ENCODE measurements at regions not wholly inside any gene's neighbourhood (a gene's known extent, or its start where the extent isn't known, plus 50 kb on each side); places are given as distances from the start of the nearest gene placed in this dataset.

GRCh38 chr10:35743851-35744250, 101.8 kb upstream of the FZD8 start:
- H3K27me3 Mint-ChIP-seq = no peaks in the 10 kb centered on the region
- intact Hi-C loops (cut with micrococcal nuclease) = no loop called here
- no peak overlapping the region for H2AFZ ChIP-seq (ENCODE audit: insufficient read depth, low read depth, low read length, poor library complexity, severe bottlenecking)
- DNase-seq = no peak
- no peak overlapping the region for H3K27ac ChIP-seq (ENCODE audit: low read length in 2 of 2)
- H3K4me1 Mint-ChIP-seq = no peaks in the 10 kb centered on the region
- H3K9ac ChIP-seq (ENCODE audit: low read length) = no peak overlapping the region
- H3K79me2 ChIP-seq (ENCODE audit: control insufficient read depth, insufficient read depth, low read length) = no peaks in the 10 kb centered on the region
- no peaks in the 10 kb centered on the region for H3K9me3 Mint-ChIP-seq (ENCODE audit: insufficient read depth)
- WGBS (ENCODE audit: insufficient coverage) = no CpG with 5 or more reads among the region's 2 CpGs
- H4K20me1 ChIP-seq (ENCODE audit: control insufficient read depth, insufficient read depth, low read length, poor library complexity, severe bottlenecking) = no peaks in the 10 kb centered on the region
- no peaks in the 10 kb centered on the region for H3K27me3 ChIP-seq (replicated peaks in 1 of 4; ENCODE audit: control extremely low read depth in 1 of 4, control insufficient read depth in 3 of 4, insufficient read depth in 4 of 4, low read length in 3 of 4)
- ChIA-PET POLR2A (no interaction called here), CTCF (no interaction called here)
- no peak overlapping the region for H3K4me3 ChIP-seq (ENCODE audit: control extremely low read depth in 1 of 5, extremely low read depth in 1 of 5, insufficient read depth in 1 of 5, low read depth in 2 of 5, low read length in 4 of 5)
- no peak overlapping the region for H3K4me2 ChIP-seq (replicated peaks; ENCODE audit: low read depth, low read length, poor library complexity, severe bottlenecking)
- H3K27ac Mint-ChIP-seq = no peak overlapping the region
- no peak for TF ChIP-seq CTCF (IDR thresholded peaks at IDR 0.05)
- TF ChIP-seq EZH2 (IDR thresholded peaks at IDR 0.05; ENCODE audit: borderline replicate concordance, insufficient read depth, low read depth, low read length, poor library complexity, severe bottlenecking) = no peak
- H3K36me3 ChIP-seq (replicated peaks in 1 of 2; ENCODE audit: control extremely low read depth in 1 of 2, control insufficient read depth in 1 of 2, extremely low read depth in 1 of 2, insufficient read depth in 2 of 2, low read length in 1 of 2) = no peaks in the 10 kb centered on the region
- H3K9me3 ChIP-seq (ENCODE audit: control extremely low read depth in 1 of 3, control insufficient read depth in 2 of 3, insufficient read depth in 1 of 3, low read length in 2 of 3) = no peaks in the 10 kb centered on the region
- H3K4me3 Mint-ChIP-seq = no peak overlapping the region
- no peak for ATAC-seq (ENCODE audit: low read depth)
- H3K4me1 ChIP-seq (ENCODE audit: control insufficient read depth in 2 of 2, insufficient read depth in 2 of 2, low read length in 2 of 2) = no peaks in the 10 kb centered on the region

DNA sequence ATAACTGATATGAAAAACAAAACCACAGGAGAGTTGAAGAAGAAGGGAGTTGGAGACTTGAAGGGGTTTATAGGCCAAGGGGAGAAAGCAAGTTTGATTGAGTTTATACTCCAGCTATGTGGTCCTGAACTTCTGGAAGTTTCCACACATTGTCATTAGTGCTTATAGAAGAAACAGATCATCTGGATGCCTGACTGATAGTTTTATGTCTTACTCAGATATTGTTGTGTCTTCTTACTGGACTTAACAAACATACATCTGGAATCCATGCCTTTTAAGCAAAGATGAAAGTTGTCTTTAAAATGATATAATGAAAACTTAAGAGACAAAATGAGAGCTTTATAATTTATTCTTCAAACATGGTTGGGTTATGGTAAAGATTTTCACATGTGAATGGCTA, 101.3 kb upstream of the FZD8 start:
- no peak overlapping the region for H3K27ac ChIP-seq (ENCODE audit: low read length in 2 of 2)
- CTCF ChIA-PET = no interaction called here

More for the DNA sequence above, 101.3 kb upstream of the FZD8 start:
- H3K9ac ChIP-seq (ENCODE audit: low read length) = no peak overlapping the region
- H3K27ac Mint-ChIP-seq = no peak overlapping the region
- no peak overlapping the region for H3K4me3 Mint-ChIP-seq
- POLR2A ChIA-PET = no interaction called here
- no peaks in the 10 kb centered on the region for H3K79me2 ChIP-seq (ENCODE audit: control insufficient read depth, insufficient read depth, low read length)
- H3K9me3 ChIP-seq (ENCODE audit: control extremely low read depth in 1 of 3, control insufficient read depth in 2 of 3, insufficient read depth in 1 of 3, low read length in 2 of 3) = no peaks in the 10 kb centered on the region
- H2AFZ ChIP-seq (ENCODE audit: insufficient read depth, low read depth, low read length, poor library complexity, severe bottlenecking) = no peak overlapping the region
- H4K20me1 ChIP-seq (ENCODE audit: control insufficient read depth, insufficient read depth, low read length, poor library complexity, severe bottlenecking) = no peaks in the 10 kb centered on the region
- TF ChIP-seq CTCF (IDR thresholded peaks at IDR 0.05) = no peak
- no peak for TF ChIP-seq EZH2 (IDR thresholded peaks at IDR 0.05; ENCODE audit: borderline replicate concordance, insufficient read depth, low read depth, low read length, poor library complexity, severe bottlenecking)
- H3K27me3 Mint-ChIP-seq = no peaks in the 10 kb centered on the region
- H3K27me3 ChIP-seq (replicated peaks in 1 of 4; ENCODE audit: control extremely low read depth in 1 of 4, control insufficient read depth in 3 of 4, insufficient read depth in 4 of 4, low read length in 3 of 4) = no peaks in the 10 kb centered on the region
- H3K4me1 Mint-ChIP-seq = no peaks in the 10 kb centered on the region
- H3K4me3 ChIP-seq (ENCODE audit: control extremely low read depth in 1 of 5, extremely low read depth in 1 of 5, insufficient read depth in 1 of 5, low read depth in 2 of 5, low read length in 4 of 5) = no peak overlapping the region
- H3K9me3 Mint-ChIP-seq (ENCODE audit: insufficient read depth) = no peaks in the 10 kb centered on the region
- no peak for DNase-seq
- no peaks in the 10 kb centered on the region for H3K4me1 ChIP-seq (ENCODE audit: control insufficient read depth in 2 of 2, insufficient read depth in 2 of 2, low read length in 2 of 2)
- no peak for ATAC-seq (ENCODE audit: low read depth)
- H3K4me2 ChIP-seq (replicated peaks; ENCODE audit: low read depth, low read length, poor library complexity, severe bottlenecking) = no peak overlapping the region
- intact Hi-C loops (cut with micrococcal nuclease) = no loop called here
- no peaks in the 10 kb centered on the region for H3K36me3 ChIP-seq (replicated peaks in 1 of 2; ENCODE audit: control extremely low read depth in 1 of 2, control insufficient read depth in 1 of 2, extremely low read depth in 1 of 2, insufficient read depth in 2 of 2, low read length in 1 of 2)

Measured in B cell (primary cell).